HEK293 (cell line): ENCODE measurements at regions not wholly inside any gene's neighbourhood (a gene's known extent, or its start where the extent isn't known, plus 50 kb on each side); places are given as distances from the start of the nearest gene placed in this dataset.

ENCODE experiments used
- CTCF ChIA-PET: fragments of 350-600 bp; formaldehyde crosslinking; extraction: SDS; loops from one replicate; lab custom pipeline; 2021; ENCODE audit warnings: antibody characterized with exemption; lab: Yijun Ruan, JAX
- POLR2A ChIA-PET: fragments of 300-600 bp; formaldehyde crosslinking; extraction: SDS; loops from one replicate; lab custom pipeline; 2020; ENCODE audit warnings: antibody characterized with exemption, inconsistent platforms; lab: Yijun Ruan, JAX
- H3K27ac ChIP-seq: fragments of 200-500 bp; sonication (Bioruptor generic); 2 replicates; pipeline ENCODE4 v1.5.1; 2014; ENCODE audit warnings: low read depth, low read length, control low read depth, inconsistent platforms; ENCODE audit errors: extremely low read depth
- H3K36me3 ChIP-seq, 2 experiments: fragments of 200-500 bp in 1 of 2; sonication (Bioruptor generic) in 1 of 2; 1 replicate in 1 of 2; 2 replicates in 1 of 2; pipeline ENCODE4 v1.5.1; 2014 to 2017; ENCODE audit warnings: inconsistent platforms in 2 of 2, low read length in 2 of 2; ENCODE audit not compliant: control insufficient read depth in 2 of 2, insufficient read depth in 1 of 2
- H3K4me1 ChIP-seq: fragments of 200-500 bp; sonication (Bioruptor generic); 2 replicates; pipeline ENCODE4 v1.5.1; 2014; ENCODE audit warnings: mild to moderate bottlenecking, low read length, inconsistent platforms; ENCODE audit not compliant: control insufficient read depth, insufficient read depth
- H3K4me3 ChIP-seq: 2 replicates; pipeline ENCODE4 v1.5.1; 2011; ENCODE audit warnings: low read depth, mild to moderate bottlenecking, control low read depth, low read length, moderate library complexity
- H3K9me3 ChIP-seq: fragments of 200-500 bp; sonication (Bioruptor generic); 2 replicates; pipeline ENCODE4 v1.5.1; 2014; ENCODE audit warnings: low read depth, low read length, inconsistent platforms; ENCODE audit not compliant: control insufficient read depth, insufficient read depth
- AEBP2 ChIP-seq: fragments of 450-650 bp; formaldehyde crosslinking; IDR thresholded peaks from 2 replicates; pipeline ENCODE4 v1.5.1; 2016; ENCODE audit warnings: missing biosample characterization, missing genetic modification characterization, borderline replicate concordance
- GLIS2 ChIP-seq: fragments of 450-650 bp; formaldehyde crosslinking; IDR thresholded peaks from 2 replicates; pipeline ENCODE4 v1.5.1; 2016; ENCODE audit warnings: missing biosample characterization, missing genetic modification characterization
- ZBTB17 ChIP-seq: fragments of 450-650 bp; formaldehyde crosslinking; IDR thresholded peaks from 2 replicates; pipeline ENCODE4 v1.5.1; 2016; ENCODE audit warnings: missing biosample characterization, missing genetic modification characterization
- ZBTB8A ChIP-seq: fragments of 450-650 bp; formaldehyde crosslinking; IDR thresholded peaks from 2 replicates; pipeline ENCODE4 v1.5.1; 2016; ENCODE audit warnings: missing biosample characterization, missing genetic modification characterization
- ZFP41 ChIP-seq: fragments of 450-650 bp; formaldehyde crosslinking; IDR thresholded peaks from 2 replicates; pipeline ENCODE4 v1.5.1; 2016; ENCODE audit warnings: missing biosample characterization, missing genetic modification characterization, borderline replicate concordance
- ZNF140 ChIP-seq: fragments of 450-650 bp; formaldehyde crosslinking; IDR thresholded peaks from 2 replicates; pipeline ENCODE4 v1.5.1; 2016; ENCODE audit warnings: missing biosample characterization, missing genetic modification characterization
- ZNF169 ChIP-seq: fragments of 450-650 bp; formaldehyde crosslinking; IDR thresholded peaks from 2 replicates; pipeline ENCODE4 v1.5.1; 2016; ENCODE audit warnings: missing biosample characterization, missing genetic modification characterization
- ZNF18 ChIP-seq: fragments of 450-650 bp; formaldehyde crosslinking; IDR thresholded peaks from 2 replicates; pipeline ENCODE4 v1.5.1; 2016; ENCODE audit warnings: missing biosample characterization, missing genetic modification characterization
- ZNF19 ChIP-seq: fragments of 450-650 bp; formaldehyde crosslinking; IDR thresholded peaks from 2 replicates; pipeline ENCODE4; 2016; ENCODE audit warnings: missing biosample characterization, missing genetic modification characterization, low read depth
- ZNF2 ChIP-seq: fragments of 450-650 bp; formaldehyde crosslinking; IDR thresholded peaks from 2 replicates; pipeline ENCODE4 v1.5.1; 2016; ENCODE audit warnings: missing biosample characterization, missing genetic modification characterization
- ZNF214 ChIP-seq: fragments of 450-650 bp; formaldehyde crosslinking; IDR thresholded peaks from 2 replicates; pipeline ENCODE4 v1.5.1; 2017; ENCODE audit warnings: missing biosample characterization, mild to moderate bottlenecking, missing genetic modification characterization, borderline replicate concordance
- ZNF23 ChIP-seq: fragments of 450-650 bp; formaldehyde crosslinking; IDR thresholded peaks from 2 replicates; pipeline ENCODE4 v1.5.1; 2016; ENCODE audit warnings: missing biosample characterization, missing genetic modification characterization, borderline replicate concordance
- ZNF311 ChIP-seq: fragments of 450-650 bp; formaldehyde crosslinking; IDR thresholded peaks from 2 replicates; pipeline ENCODE4 v1.5.1; 2017; ENCODE audit warnings: missing biosample characterization, missing genetic modification characterization, borderline replicate concordance
- ZNF341 ChIP-seq: fragments of 450-650 bp; formaldehyde crosslinking; IDR thresholded peaks from 2 replicates; pipeline ENCODE4; 2016; ENCODE audit warnings: low read depth, missing biosample characterization, missing genetic modification characterization
- ZNF366 ChIP-seq: fragments of 450-650 bp; formaldehyde crosslinking; conservative IDR thresholded peaks from 2 replicates; pipeline ENCODE4 v1.5.1; 2016; ENCODE audit warnings: missing biosample characterization, missing genetic modification characterization
- ZNF514 ChIP-seq: fragments of 450-650 bp; formaldehyde crosslinking; IDR thresholded peaks from 2 replicates; pipeline ENCODE4 v1.5.1; 2016; ENCODE audit warnings: missing biosample characterization, missing genetic modification characterization
- ZNF518A ChIP-seq: fragments of 450-650 bp; formaldehyde crosslinking; conservative IDR thresholded peaks from 2 replicates; pipeline ENCODE4 v1.5.1; 2016; ENCODE audit warnings: low read depth, missing biosample characterization, missing genetic modification characterization
- ZNF621 ChIP-seq: fragments of 450-650 bp; formaldehyde crosslinking; IDR thresholded peaks from 2 replicates; pipeline ENCODE4 v1.5.1; 2017; ENCODE audit warnings: missing biosample characterization, missing genetic modification characterization
- ZNF629 ChIP-seq: fragments of 450-650 bp; formaldehyde crosslinking; IDR thresholded peaks from 2 replicates; pipeline ENCODE4 v1.5.1; 2017; ENCODE audit warnings: missing biosample characterization, missing genetic modification characterization
- ZNF654 ChIP-seq: fragments of 450-650 bp; formaldehyde crosslinking; IDR thresholded peaks from 2 replicates; pipeline ENCODE4 v1.5.1; 2016; ENCODE audit warnings: low read depth, missing biosample characterization, missing genetic modification characterization
- TF ChIP-seq, protein P1 (sequence below): fragments of 450-650 bp; formaldehyde crosslinking; IDR thresholded peaks from 2 replicates; pipeline ENCODE4 v1.5.1; 2016; ENCODE audit warnings: missing biosample characterization, missing genetic modification characterization
- TF ChIP-seq, protein P2 (sequence below): fragments of 450-650 bp; formaldehyde crosslinking; IDR thresholded peaks from 2 replicates; pipeline ENCODE4 v1.5.1; 2016; ENCODE audit warnings: missing biosample characterization, missing genetic modification characterization

DNA sequence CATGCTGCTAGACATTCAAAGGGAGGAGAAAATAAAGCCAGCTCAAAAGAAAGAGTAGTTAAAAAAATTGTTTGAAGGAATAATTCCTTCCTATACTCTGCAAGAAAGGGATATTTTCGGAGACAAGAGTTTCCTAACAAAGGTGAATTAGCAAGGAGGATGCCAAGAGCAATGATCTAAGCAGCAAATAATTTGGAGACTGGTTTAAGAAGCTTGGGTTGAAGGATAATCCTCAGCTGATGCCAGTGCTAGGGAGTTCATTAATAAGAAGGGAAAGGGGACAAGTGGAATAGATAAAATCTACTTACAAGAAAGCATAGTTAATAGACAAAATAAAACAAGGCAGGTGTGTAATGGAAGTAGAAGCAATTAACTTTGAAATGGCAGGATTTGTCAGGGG lies 372.3 kb downstream of the NDFIP2 start:
- H3K4me1 ChIP-seq, result no peaks in the 10 kb centered on the region
- no peak for TF ChIP-seq ZNF341
- TF ChIP-seq, protein P1, sequence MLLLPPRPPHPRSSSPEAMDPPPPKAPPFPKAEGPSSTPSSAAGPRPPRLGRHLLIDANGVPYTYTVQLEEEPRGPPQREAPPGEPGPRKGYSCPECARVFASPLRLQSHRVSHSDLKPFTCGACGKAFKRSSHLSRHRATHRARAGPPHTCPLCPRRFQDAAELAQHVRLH, result no peak
- no peak for TF ChIP-seq ZFP41 (tag by site-specific recombination)
- no peak for TF ChIP-seq ZNF169
- no peak for TF ChIP-seq GLIS2 (tag by site-specific recombination)
- TF ChIP-seq, protein P2, sequence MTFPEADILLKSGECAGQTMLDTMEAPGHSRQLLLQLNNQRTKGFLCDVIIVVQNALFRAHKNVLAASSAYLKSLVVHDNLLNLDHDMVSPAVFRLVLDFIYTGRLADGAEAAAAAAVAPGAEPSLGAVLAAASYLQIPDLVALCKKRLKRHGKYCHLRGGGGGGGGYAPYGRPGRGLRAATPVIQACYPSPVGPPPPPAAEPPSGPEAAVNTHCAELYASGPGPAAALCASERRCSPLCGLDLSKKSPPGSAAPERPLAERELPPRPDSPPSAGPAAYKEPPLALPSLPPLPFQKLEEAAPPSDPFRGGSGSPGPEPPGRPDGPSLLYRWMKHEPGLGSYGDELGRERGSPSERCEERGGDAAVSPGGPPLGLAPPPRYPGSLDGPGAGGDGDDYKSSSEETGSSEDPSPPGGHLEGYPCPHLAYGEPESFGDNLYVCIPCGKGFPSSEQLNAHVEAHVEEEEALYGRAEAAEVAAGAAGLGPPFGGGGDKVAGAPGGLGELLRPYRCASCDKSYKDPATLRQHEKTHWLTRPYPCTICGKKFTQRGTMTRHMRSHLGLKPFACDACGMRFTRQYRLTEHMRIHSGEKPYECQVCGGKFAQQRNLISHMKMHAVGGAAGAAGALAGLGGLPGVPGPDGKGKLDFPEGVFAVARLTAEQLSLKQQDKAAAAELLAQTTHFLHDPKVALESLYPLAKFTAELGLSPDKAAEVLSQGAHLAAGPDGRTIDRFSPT, result no peak
- TF ChIP-seq ZNF514, result no peak
- no peak for TF ChIP-seq ZNF19
- TF ChIP-seq ZNF311 (tag by site-specific recombination), result no peak
- TF ChIP-seq ZBTB17 (tag by site-specific recombination), result no peak
- TF ChIP-seq ZNF366 (tag by site-specific recombination), result no peak
- TF ChIP-seq ZNF18 (tag by site-specific recombination), result no peak
- no peak for TF ChIP-seq ZNF23
- no peak for TF ChIP-seq ZNF140 (tag by site-specific recombination)
- H3K36me3 ChIP-seq, result no peaks in the 10 kb centered on the region
- H3K9me3 ChIP-seq, result no peaks in the 10 kb centered on the region
- CTCF ChIA-PET, result interaction anchor here (0.5 kb wide), 1 partner anchor 486 kb away, joined by 3 read pairs; no protein-coding TSS in a partner anchor
- no peak overlapping the region for H3K4me3 ChIP-seq
- H3K27ac ChIP-seq, result no peak overlapping the region
- POLR2A ChIA-PET, result no interaction called here

GRCh38 chr13:79851318-79851717 lies 370.4 kb downstream of the NDFIP2 start:
- TF ChIP-seq ZNF654 (tag by site-specific recombination), result no peak
- no peaks in the 10 kb centered on the region for H3K4me1 ChIP-seq
- no peak overlapping the region for H3K27ac ChIP-seq
- no peaks in the 10 kb centered on the region for H3K9me3 ChIP-seq
- no peak overlapping the region for H3K4me3 ChIP-seq
- POLR2A ChIA-PET, result no interaction called here
- CTCF ChIA-PET, result interaction anchor here (0.7 kb wide), 1 partner anchor 123 kb away, joined by 3 read pairs; no protein-coding TSS in a partner anchor
- no peaks in the 10 kb centered on the region for H3K36me3 ChIP-seq

DNA sequence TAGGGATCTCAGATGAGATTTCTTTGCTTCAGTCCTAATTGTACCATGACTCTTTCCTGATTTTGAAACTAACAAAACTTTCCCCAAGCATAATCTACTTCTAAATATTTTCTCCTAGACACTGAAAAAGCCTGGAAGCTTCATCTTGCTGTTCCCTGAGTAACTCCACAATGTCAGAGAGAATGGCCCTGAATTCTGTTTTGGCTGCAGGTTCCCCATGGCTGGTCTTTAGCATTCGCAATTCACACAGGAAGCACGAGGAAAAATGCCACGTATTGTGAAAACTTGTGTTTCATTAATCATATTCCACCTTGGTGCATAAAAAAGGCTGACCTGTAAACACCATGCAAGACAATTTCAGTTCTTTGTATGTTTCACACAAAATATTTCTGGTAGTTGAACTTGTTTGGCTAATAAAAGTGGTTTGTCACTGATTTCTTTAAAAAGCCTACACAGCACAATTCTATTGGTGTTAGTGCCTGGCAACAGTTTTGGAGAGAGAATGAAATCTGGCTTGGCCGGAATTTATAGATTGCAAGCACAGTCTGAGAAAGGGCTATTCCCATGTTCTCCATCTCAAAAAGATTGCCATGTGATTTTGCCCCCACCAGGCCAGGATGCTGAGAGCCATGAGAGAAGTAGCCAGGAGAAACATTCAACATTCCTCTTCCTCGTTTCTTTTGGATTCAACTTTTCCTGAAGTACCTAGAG lies 367.1 kb downstream of the NDFIP2 start:
- no peaks in the 10 kb centered on the region for H3K4me1 ChIP-seq
- H3K4me3 ChIP-seq, result no peak overlapping the region
- POLR2A ChIA-PET, result no interaction called here
- H3K36me3 ChIP-seq, result no peaks in the 10 kb centered on the region
- H3K9me3 ChIP-seq, result no peaks in the 10 kb centered on the region
- CTCF ChIA-PET, result no interaction called here
- no peak overlapping the region for H3K27ac ChIP-seq
- TF ChIP-seq ZNF2 (tag by site-specific recombination), result no peak
- no peak for TF ChIP-seq AEBP2 (tag by site-specific recombination)
- no peak for TF ChIP-seq ZNF621 (tag by site-specific recombination)
- TF ChIP-seq ZNF629 (tag by site-specific recombination), result no peak
- TF ChIP-seq ZNF214 (tag by site-specific recombination), result no peak
- no peak for TF ChIP-seq ZNF19
- no peak for TF ChIP-seq ZBTB8A (tag by site-specific recombination)
- TF ChIP-seq ZNF518A (tag by site-specific recombination), result no peak
